PFSK-1 (cell line): ENCODE measurements at regions not wholly inside any gene's neighbourhood (a gene's known extent, or its start where the extent isn't known, plus 50 kb on each side); places are given as distances from the start of the nearest gene placed in this dataset.

Source experiments
- POLR2AphosphoS5 ChIP-seq: IDR thresholded peaks from 2 replicates; pipeline ENCODE4 v1.6.1; 2012; ENCODE audit warnings: low read depth, mild to moderate bottlenecking, control low read depth, low read length, moderate library complexity
- SIN3A ChIP-seq: IDR thresholded peaks from 2 replicates; pipeline ENCODE4 v1.6.1; 2012; ENCODE audit warnings: mild to moderate bottlenecking, low read length, moderate library complexity, borderline replicate concordance; ENCODE audit not compliant: insufficient read depth
- TAF1 ChIP-seq: IDR thresholded peaks from 2 replicates; pipeline ENCODE4 v1.6.1; 2012; ENCODE audit warnings: low read length, control low read depth, borderline replicate concordance; ENCODE audit not compliant: insufficient read depth

- TF ChIP-seq POLR2AphosphoS5 (no peak), TAF1 (no peak), SIN3A (no peak)
These were observed 210.2 kb upstream of the ADARB2 start for GRCh38 chr10:1947464-1948003.
